ENCODE measurements at regions not wholly inside any gene's neighbourhood (a gene's known extent, or its start where the extent isn't known, plus 50 kb on each side); places are given as distances from the start of the nearest gene placed in this dataset.

DNA sequence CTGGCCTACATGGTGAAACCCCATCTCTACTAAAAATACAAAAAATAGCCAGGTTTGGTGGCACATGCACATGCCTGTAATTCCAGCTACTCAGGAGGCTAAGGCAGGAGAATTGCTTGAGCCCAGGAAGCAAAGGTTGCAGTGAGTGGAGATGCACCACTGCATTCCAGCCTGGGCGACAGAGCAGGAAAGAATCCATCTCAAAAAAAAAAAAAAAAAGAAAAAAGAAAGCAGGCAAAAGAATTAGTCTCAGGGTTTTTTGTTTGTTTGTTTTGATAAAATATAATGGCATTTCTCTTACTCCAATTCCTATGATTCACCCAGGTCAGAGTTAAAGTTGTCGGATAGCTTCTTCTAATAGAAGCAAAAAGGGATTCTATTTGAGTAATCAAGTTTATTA, 67.0 kb upstream of the ATG10 start:
- TF ChIP-seq CTCF (IDR thresholded peaks at IDR 0.05) (no peak), ZFX (IDR thresholded peaks at IDR 0.05; ENCODE audit: borderline replicate concordance) (no peak)

Data from 22Rv1 (cell line).